Osteocyte (in vitro differentiated cells): ENCODE measurements at regions not wholly inside any gene's neighbourhood (a gene's known extent, or its start where the extent isn't known, plus 50 kb on each side); places are given as distances from the start of the nearest gene placed in this dataset.

Experiments
- DNase-seq: peaks from one replicate; pipeline ENCODE4 v3.0.0; 2021; ENCODE audit warnings: mixed read lengths; ENCODE audit not compliant: unreplicated experiment; ENCODE audit errors: extremely low spot score
- H3K27ac Mint-ChIP-seq: one replicate; pipeline ENCODE4 v1.8.0; 2021; ENCODE audit warnings: mild to moderate bottlenecking, mixed read lengths; ENCODE audit not compliant: unreplicated experiment
- H3K27me3 Mint-ChIP-seq: one replicate; pipeline ENCODE4 v1.8.0; 2021; ENCODE audit warnings: mixed read lengths; ENCODE audit not compliant: unreplicated experiment
- H3K36me3 Mint-ChIP-seq: one replicate; pipeline ENCODE4 v1.8.0; 2021; ENCODE audit warnings: mixed read lengths; ENCODE audit not compliant: unreplicated experiment
- H3K4me1 Mint-ChIP-seq: one replicate; pipeline ENCODE4 v1.8.0; 2021; ENCODE audit warnings: mixed read lengths; ENCODE audit not compliant: unreplicated experiment
- H3K4me3 Mint-ChIP-seq: one replicate; pipeline ENCODE4 v1.8.0; 2021; ENCODE audit warnings: mild to moderate bottlenecking, moderate library complexity, mixed read lengths; ENCODE audit not compliant: unreplicated experiment
- H3K9me3 Mint-ChIP-seq: one replicate; pipeline ENCODE4 v1.8.0; 2021; ENCODE audit warnings: mixed read lengths; ENCODE audit not compliant: unreplicated experiment
- CTCF ChIP-seq: fragments of 200-600 bp; sonication (generic); IDR thresholded peaks from 2 replicates; pipeline ENCODE4 v1.5.0; 2021; ENCODE audit warnings: antibody characterized with exemption, mild to moderate bottlenecking, moderate library complexity

- Mint-ChIP-seq H3K4me1 (peaks cover 21% of the 10 kb centered on the region), H3K27me3 (no peaks in the 10 kb centered on the region), H3K27ac (peak overlapping the region; percentile 50), H3K4me3 (no peak overlapping the region), H3K36me3 (no peaks in the 10 kb centered on the region), H3K9me3 (no peaks in the 10 kb centered on the region)
- TF ChIP-seq CTCF = no peak
- DNase-seq = no peak
Measured at GRCh38 chr12:90098132-90098779, 389.6 kb upstream of the ATP2B1 start.

GRCh38 chr12:90091809-90092208, 383.2 kb upstream of the ATP2B1 start:
- Mint-ChIP-seq H3K9me3 (no peaks in the 10 kb centered on the region), H3K4me3 (no peak overlapping the region), H3K36me3 (no peaks in the 10 kb centered on the region), H3K4me1 (peaks cover 16% of the 10 kb centered on the region), H3K27me3 (no peaks in the 10 kb centered on the region), H3K27ac (no peak overlapping the region)
- no peak for TF ChIP-seq CTCF
- no peak for DNase-seq

DNA sequence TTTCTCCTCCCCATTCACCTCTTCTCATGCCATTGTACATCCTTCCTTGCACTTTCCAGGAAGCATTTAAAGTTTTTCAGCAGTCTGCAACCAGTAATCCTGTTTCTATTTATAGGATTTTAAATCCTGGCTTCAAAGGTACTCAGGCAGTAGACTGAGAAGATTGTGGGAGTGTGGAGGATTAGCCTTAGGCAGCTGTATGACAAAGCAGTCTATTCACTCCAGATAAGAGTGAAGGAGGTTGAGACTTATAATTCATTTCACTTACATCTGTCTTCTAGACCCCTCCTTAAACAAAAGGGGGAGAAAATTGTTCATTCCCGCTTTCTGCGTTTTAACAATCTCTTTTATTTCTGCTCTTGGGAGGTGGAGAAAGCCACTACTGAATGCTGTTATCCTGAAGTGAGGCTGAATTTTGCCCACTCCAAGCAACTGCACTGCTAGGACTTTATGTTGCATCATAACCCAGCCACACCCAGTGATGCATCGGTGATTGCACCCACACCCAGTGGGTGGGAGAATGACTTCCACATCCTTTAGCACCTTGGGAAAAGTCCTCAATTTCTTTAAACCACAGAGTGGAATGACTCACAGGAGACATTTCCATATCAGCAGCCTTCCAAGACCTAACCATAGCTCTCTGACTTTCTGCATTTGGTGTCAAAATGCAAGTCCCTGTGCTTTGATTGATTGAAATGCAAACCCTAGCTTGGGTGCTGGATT, 382.5 kb upstream of the ATP2B1 start:
- TF ChIP-seq CTCF = no peak
- no peaks in the 10 kb centered on the region for H3K9me3 Mint-ChIP-seq
- DNase-seq = no peak
- H3K27me3 Mint-ChIP-seq = no peaks in the 10 kb centered on the region
- no peaks in the 10 kb centered on the region for H3K36me3 Mint-ChIP-seq
- no peak overlapping the region for H3K4me3 Mint-ChIP-seq
- H3K27ac Mint-ChIP-seq = peak overlapping the region; percentile 72
- H3K4me1 Mint-ChIP-seq = peaks cover 18% of the 10 kb centered on the region

DNA sequence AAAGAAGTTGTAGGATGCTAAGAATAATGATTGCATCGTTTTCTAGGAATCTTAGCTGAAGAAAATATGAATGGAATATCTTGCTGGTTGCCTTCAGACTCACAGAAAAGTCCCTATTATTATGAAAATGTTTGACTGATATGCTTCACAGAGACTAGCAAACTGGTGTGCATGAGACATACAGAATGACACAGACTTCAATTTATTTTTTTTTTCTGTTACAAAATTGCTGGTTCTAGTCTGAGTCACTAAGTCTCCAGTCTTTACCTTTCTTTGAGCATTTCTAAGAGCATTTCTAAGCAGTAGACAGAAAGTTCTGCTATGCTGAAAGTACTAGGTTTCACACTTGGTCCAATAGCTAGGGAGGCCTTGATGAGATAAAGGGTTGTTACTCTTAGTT, 377.6 kb upstream of the ATP2B1 start:
- Mint-ChIP-seq H3K4me3 (no peak overlapping the region), H3K27me3 (no peaks in the 10 kb centered on the region), H3K9me3 (no peaks in the 10 kb centered on the region), H3K4me1 (peaks cover 21% of the 10 kb centered on the region), H3K36me3 (no peaks in the 10 kb centered on the region), H3K27ac (no peak overlapping the region)
- TF ChIP-seq CTCF = no peak
- no peak for DNase-seq

- H3K27me3 Mint-ChIP-seq = no peaks in the 10 kb centered on the region
- DNase-seq = no peak
- peaks cover 15% of the 10 kb centered on the region for H3K4me1 Mint-ChIP-seq
- H3K27ac Mint-ChIP-seq = peak overlapping the region; percentile 28
- H3K36me3 Mint-ChIP-seq = no peaks in the 10 kb centered on the region
- no peaks in the 10 kb centered on the region for H3K9me3 Mint-ChIP-seq
- no peak for TF ChIP-seq CTCF
- no peak overlapping the region for H3K4me3 Mint-ChIP-seq
Measured at GRCh38 chr12:90085494-90086274, 377.0 kb upstream of the ATP2B1 start.
